ENCODE measurements at regions not wholly inside any gene's neighbourhood (a gene's known extent, or its start where the extent isn't known, plus 50 kb on each side); places are given as distances from the start of the nearest gene placed in this dataset.
A peak's percentile ranks its signal among the peaks of the same experiment; 100 is the strongest.
"Not testable (repeated sequence)": the region's sequence is repeated elsewhere in the genome, so short reads cannot be mapped to it uniquely, and the experiment has no call there.

DNA sequence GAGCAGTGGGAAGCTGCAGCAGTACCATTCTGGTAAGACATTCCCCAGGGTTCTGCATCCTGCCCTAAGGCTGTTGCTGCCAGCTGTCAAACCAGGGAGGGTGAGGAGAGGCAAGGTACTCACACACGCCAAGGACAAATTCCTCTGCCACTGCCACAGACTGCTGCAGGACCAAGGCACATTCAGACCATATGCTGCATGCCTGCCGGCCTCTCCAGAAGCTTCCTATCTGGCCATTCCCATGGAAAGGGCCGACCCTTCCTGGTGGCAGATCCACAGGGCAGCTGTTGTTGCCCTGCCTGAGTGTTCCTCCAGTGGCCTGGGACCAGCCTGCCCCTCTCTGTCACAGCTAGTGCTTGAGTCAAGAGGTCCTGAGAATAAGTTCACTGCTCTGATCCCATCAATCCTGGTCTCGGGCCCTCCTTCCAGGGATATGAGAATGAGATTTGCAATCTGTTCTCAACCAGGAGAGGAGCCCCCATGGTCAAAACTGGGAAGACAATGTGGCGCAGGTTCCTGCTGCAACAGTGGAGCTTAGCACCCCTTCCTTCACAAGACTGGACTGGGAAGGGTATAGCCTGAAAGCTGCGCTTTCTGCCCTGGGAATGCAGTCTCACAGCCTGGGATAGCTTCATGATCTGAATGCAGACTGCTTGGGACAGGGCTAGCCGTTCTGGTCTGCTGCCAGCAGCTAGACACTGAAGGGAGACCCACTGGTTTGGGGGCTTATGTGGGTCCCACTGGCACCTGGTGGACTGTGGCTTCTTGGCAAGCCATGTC lies 342.5 kb upstream of the NDST3 start:
- no peak for DNase-seq (ENCODE audit: low spot score)

DNA sequence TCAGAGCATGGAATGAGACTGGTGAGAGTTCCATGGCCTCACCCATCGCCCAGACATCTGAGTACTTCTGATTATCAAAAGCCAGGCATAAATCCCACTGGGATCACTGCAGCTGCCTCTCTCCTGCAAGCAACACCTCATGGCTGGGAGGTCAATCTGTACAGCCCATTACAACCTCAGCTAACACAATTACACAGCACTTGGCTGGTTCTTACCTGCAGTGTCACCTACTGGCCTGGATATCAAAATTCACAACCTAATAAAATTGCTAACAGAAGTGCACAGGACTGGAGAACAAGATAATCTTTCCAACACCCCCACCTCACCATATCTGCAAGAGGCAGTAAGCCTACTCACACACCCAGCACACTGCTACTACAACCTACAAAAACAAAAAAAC lies 341.7 kb upstream of the NDST3 start:
- no peak for DNase-seq (ENCODE audit: low spot score)

DNA sequence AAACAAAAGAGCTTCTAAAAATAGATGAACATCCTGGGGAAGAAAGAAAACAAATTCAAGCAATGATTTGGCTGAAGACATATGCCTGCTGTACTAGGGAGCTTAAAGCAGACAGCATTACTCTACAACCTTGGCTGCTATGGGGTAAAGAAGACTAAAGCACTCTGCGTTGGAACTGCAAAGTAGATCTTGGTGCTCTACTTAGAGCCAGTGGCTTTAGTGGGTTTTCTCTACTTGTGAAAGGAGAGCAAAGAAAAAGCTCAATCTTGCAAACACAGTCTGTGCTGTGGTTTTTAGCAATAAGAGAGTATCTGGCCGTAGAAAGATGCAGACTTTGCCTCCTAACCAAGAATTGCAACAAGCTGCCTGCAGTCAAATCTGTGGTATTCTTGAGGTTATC lies 334.7 kb upstream of the NDST3 start:
- DNase-seq (ENCODE audit: low spot score): no peak

DNA sequence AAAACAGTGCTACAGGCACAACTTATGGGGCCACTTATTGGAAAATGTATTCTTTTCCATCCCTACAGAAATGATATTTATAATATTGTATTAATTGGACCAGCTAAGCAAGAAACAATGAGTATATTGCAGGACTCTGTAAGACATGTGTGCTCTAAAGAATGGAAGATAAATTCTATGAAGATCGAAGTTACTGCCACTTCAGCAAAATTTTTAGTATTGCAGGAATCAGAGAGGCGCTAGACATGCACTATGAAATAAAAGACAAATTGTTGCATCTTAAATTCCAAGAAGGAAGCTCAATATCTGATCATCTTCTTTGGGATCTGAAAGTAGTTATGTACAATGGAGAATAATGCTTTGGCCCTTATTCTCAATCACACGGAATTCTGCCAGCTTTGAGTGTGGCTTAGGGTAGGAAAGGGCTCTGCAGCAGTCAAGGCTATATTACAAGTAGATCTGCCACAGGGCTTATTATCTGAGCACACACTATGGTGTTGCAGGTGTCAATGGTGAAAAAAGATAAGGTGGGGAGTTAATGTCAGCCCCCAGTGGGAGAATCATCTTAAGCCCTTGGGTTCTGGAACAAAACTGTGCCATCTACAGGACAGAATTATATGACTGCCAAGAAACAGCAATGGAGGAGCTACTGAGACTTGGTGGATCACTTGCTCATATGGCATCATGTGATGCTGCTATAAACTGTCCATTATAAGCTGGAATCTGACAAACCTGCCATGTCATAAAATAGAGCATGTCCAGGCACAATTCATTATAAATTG lies 334.0 kb upstream of the NDST3 start:
- peak; percentile 48 for DNase-seq (ENCODE audit: low spot score)

DNA sequence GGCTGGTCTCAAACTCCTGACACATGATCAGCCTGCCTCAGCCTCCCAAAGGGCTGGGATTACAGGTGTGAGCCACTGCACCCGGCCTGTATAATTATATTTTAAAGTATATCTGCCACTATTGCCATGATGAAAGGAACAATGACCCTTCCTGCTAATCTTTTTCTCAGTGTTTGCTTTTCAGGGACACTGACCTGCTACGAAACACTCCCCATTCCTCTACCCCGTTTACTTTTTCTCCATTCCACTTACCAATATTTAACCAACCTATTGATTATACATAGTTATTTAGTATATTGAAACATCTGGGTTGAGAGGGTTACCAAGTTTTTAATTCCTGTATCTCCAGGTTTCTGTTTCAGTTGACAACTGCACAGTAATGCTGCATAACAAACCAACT lies 331.9 kb upstream of the NDST3 start:
- no peak for DNase-seq (ENCODE audit: low spot score)

DNA sequence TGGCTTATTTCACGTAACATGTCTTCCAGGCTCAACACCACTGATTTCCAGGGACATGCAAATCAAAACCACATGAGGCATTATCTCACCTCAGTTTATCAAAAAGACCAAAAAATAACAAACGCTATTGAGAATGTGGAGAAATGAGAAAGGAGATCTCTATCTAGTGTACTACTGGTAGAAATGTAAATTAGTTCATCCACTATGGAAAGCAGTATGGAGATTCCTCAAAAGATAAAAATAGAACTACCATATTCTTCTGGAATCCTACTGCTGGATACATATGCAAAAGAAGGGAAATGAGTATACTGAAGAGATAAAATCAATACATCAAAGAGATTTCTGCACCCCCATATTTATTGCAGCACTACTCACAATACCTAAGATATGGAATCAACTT lies 329.6 kb upstream of the NDST3 start:
- no peak for DNase-seq (ENCODE audit: low spot score)

DNA sequence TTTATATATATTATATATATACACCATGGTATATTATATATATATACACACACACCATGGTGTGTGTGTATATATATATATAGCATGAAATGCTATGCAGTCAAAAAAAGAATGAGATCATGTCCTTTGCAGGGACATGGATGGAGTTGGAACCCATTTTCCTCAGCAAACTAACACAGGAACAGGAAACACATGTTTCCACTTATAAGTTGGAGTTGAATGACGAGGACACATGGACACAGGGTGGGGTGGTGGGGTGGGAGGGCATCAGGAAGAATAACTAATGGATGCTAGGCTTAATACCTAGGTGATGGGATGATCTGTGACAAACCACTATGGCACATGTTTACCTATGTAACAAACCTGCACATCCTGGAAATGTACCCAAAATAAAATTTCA lies 293.6 kb upstream of the NDST3 start:
- no peak for DNase-seq (ENCODE audit: low spot score)

DNA sequence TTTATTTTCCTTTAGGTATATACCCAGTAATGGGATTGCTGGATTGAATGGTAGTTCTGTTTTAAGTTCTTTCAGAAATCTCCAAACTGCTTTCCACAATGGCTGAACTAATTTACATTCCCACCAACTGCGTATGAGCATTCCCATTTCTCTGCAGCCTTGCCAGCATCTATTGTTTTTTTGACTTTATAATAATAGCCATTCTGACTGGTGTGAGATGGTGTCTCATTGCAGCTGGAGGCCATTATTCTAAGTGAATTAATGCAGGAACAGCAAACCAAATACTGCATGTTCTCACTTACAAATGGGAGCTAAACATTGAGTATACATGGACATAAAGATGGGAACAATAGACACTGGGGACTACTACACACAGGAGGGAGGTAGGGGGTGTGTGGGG lies 288.9 kb upstream of the NDST3 start:
- not testable (repeated sequence) for DNase-seq (ENCODE audit: low spot score)

DNA sequence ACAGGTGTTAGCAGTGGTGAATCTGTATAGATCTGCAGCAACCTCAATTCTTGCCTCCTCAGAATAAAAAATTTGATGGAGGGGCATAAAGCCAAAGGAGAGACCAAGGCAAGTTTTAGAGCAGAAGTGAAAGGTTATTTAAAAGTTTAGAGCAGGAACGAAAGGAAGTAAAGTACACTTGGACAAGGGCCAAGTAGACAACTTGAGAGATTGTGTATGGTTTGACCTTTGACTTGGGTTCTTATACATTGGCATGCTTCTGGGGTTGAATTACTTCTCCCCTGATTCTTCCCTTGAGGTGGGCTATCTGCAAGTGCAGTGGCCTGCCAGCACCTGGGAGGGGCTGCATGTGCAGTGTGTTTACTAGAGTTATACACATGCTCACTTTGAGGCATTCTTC lies 278.8 kb upstream of the NDST3 start:
- DNase-seq (ENCODE audit: low spot score): no peak

DNA sequence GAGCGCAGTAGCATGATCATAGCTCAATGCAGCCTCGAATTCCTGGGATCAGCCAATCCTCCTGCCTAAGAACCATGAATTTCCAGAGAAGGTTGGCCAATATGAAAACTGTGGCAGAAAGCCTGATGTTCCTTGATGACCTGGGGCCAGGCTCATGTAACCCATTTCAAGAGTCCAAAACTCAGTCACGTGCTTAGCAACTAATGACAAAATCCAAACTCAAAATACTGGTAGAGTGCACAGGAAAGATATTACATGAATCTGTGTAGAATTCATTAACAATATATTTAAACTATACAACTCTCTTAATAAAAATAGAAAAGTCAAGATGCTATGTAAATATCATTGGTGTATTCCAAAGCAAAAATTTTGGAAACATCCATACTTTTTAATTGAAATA lies 265.7 kb upstream of the NDST3 start:
- DNase-seq (ENCODE audit: low spot score): no peak

DNA sequence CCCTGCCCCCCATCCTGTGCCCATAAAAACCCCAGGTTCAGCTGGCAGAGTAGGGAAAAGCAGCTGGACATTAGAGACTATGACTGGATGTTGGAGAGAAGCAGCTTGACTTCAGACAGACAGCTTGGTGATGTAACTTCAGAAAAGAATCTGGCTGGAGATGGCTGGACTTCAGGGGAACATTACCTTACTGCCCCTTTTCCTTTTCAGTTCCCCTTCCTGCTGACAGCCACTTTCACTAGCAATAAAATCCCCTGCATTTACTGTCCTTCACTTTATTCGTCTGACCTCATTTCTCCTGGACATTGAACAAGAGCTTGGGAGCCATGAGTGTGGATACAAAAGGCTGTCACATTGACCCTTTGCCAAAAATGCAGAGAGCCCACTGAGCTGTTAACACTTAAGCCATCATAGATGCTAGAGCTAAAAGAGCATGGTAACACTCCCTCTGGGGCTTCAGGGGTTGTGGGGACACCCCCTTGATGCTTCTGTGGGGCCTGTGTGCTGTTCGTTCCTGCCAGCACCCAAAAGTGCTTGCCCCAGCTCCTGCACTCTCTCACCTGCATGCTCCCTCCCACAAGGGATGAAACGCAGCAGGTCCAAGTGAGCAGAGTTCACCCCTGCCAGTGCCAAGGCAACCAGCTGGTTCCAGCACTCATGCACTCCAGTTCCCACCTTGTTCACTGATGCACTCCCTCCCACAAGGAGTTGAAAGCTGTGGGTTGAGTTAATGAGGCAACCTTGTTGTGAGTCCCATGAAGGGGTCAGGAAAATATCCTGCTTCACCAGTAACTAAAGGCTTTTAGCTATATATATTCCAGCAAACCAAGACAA lies 263.8 kb upstream of the NDST3 start:
- no peak for DNase-seq (ENCODE audit: low spot score)

DNA sequence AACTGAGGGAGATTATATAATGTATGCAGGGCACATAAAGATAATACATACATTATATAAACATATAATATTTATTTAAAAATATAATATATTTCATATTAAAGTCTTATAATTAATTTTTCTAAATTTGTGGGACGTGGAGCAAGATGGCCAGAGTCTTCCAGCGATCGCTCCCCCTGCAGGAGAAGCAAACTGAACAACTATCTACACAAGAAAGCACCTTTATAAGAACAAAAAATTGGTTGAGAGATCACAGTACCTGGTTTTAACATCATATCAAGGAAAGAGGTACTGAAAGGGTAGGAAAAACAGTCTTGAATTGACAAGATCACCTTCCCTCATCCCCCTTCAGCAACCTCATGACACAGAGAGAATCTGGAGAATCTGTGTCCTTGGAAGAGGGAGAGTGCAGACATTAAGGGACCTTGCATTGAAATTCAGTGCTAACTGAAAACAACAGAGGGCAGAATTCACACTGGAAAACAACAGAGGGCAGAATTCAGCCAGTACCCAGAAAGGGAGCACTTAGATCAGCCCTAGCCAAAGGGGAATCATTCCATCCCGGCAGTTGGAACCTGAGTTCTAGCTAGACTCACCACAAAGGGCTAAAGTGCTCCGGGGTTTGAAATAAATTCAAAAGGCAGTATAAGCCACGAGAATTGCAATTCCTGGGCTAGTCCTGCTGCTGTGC lies 262.5 kb upstream of the NDST3 start:
- peak; percentile 19 for DNase-seq (ENCODE audit: low spot score)

DNA sequence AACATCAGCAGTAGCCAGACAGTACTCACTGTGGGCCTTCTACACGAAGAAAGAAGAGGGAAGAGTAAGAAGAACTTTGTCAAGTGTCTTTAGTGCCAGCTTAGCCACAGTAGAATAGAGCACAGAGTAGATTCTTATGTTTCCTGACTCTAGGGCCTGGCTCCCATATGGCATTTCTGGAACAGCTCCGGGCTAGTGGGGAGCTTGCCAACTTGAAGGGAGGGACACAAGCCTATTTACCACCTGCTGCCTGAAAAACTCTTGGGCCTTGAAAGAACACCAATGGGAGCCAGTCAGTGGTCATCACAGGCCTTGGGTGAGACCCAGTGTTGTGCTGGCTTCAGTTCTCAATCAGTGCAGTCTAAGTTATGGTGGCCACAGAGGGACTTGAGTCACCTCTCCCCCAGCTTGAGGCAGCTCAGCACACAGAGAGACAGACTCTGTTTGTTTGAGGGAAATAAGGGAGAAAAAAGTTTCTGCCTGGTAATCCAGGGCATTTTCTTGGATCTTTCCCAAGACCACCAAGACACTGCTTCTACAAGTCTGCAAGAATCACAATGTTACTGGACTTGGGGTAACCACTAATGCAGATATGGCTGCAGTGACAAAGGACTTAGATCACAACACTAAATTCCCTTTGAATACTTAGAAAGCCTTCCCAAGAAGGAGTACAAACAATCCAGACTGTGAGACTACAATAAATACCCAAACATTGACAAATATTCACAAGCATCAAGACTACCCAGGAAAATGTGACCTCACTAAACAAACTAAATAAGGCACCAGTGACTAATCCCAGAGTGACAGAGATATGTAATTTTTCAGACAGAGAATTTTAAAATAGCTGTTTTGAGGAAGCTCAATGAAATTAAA lies 261.0 kb upstream of the NDST3 start:
- no peak for DNase-seq (ENCODE audit: low spot score)

DNA sequence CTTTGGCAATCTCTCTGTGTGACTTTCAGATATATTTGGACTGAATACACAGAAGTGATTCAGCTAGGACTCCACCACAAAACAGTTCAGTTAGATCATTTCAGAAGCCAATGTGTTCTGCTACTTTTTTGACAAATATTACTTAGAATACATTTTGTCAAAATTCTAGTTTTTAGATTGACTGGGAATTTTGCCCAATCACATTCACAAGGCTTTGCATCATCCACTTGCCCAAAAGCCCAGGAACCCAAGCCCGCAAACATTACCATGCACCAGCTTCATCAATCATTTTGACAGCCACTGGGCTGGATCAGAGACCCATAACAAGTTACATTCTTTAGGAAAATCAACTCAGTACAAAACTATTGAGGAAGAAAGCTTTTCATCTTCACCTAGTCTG lies 256.6 kb upstream of the NDST3 start:
- DNase-seq (ENCODE audit: low spot score): no peak

DNA sequence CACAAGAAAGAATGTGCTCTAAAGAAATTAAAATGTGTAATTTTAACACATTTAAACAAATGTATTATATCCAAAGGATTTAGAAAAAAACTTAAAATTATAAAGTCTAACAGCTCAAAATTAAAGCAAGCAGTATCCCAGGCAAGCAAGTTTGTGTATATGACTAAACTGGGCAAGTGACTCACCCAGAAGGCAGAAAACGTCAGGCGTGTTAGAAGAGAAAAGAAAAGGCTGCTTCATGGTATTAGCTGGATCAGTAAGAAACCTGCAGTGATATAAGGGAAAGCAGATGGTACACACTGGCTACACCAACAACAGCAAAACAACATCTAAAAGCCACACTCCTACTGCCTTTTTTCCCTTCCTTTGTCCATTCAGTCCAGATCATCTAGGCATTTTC lies 250.6 kb upstream of the NDST3 start:
- no peak for DNase-seq (ENCODE audit: low spot score)

DNA sequence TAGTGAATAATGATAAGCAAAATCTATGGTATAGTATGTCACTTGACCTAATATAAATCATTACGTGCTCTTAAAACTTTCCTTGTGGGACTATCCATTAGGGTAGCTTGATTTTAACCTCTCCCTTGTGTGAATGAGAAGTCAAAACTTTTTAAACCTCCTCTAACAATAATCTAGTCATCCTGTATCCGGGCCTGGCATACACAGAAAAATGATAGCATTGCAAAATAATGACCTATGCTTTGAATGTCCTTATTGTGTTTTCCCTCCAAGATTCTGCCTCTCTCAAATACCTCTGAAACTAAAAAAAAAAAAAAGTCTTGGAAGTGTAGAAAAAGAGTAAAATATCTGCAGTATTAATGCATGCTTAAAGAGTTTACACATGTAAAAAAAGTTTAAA lies 250.0 kb upstream of the NDST3 start:
- DNase-seq (ENCODE audit: low spot score): no peak

DNA sequence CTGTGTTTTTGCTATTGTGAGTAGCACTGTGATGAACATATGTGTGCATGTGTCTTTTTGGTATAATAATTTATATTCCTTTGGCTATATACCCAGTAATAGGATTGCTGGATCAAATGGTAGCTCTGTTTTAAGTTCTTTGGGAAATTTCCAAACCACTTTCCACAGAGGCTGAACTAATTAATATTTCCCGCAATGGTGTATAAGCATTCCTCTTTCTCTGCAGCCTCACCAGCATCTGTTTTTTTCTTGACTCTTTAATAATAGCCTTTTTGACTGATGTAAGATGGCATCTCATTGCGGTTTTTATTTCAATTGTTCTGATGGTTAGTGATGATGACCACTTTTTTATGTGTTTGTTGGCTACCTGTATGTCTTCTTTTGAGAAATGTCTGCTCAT lies 247.7 kb upstream of the NDST3 start:
- no peak for DNase-seq (ENCODE audit: low spot score)

DNA sequence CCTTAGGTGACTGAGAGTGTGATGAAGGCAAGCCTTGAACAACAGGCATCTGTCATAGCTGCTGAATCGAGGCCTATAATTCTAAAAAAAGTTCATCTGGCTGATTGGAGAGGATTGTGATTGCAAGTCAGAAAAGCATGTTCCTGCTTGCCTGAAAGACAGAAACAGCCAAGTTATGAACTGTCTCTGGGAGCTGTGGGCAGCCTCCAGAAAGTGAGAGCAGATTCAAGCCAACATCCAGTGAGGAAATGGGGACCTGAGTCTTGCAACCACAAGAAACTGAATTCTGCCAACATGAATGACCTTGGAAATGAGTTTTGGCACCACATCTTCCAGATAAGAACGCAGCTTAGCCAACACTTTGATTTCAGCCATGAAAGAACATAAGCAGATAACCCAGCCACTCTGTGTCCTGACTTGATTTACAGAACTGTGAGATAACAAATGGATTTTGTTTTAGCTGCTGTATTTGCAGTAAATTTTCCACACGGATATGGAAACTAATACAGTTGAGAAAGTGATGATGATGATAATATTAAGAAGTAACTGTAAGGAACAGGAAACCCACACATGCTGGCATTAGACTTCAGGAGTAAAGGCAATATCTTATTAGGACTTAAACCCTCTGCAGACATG lies 240.3 kb upstream of the NDST3 start:
- DNase-seq (ENCODE audit: low spot score): no peak

DNA sequence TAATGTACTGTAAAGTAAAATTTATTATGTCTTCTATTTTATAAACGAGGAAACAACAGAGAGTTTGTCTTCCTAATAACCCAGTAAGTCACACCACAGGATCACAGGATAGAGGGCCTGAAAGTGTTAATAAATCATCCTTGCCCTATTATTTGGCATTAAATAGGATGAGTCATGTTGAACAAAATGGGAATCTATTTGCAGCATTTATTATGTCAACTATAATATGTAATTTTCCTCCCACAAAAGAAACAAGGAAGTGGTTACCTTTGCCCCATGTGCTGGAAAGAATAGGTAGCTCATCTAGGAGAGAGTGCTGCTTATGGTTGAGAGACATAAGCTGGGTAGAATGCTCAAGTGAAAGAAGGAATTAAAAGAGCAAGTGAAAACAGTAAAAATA lies 237.6 kb upstream of the NDST3 start:
- no peak for DNase-seq (ENCODE audit: low spot score)

DNA sequence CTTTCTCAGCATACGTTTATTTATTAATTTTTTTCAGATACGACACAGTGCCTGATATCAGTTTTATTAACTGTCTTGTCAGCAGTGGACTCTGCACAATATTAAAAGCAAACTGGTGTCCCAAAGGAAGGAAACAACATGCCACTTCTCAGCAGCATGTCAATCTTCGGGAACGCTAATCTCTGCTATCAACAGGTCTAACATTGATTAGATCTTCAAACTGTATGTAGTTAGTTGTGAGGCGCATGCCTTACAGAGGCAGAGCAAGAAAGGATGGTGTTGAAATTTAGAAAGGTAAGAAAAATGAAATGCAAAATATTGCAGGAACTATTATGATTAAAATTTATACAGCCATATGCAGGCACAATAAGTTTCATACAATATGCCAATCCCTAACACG lies 233.7 kb upstream of the NDST3 start:
- no peak for DNase-seq (ENCODE audit: low spot score)

DNA sequence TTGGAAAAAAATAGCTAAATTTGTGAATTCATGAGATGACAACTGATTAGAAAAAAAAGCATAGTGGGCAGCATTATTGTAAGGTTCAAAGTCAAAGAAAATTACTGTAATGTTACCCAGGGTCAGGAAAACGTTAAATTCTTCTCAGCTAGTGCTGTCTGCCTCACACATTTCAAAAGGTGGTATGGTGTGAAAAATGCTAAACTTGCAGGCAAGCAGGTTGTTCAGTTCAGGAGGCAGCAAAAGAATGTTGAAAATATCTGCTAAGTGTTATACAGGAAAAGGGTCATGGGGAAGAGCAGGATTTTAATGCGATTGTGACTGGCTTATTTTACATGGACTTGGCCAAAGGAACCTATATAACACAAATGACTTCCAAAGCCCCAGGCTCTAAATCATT lies 232.5 kb upstream of the NDST3 start:
- no peak for DNase-seq (ENCODE audit: low spot score)
